OCI-LY7 (cell line): ENCODE measurements at regions not wholly inside any gene's neighbourhood (a gene's known extent, or its start where the extent isn't known, plus 50 kb on each side); places are given as distances from the start of the nearest gene placed in this dataset.

Experiments used
- BruUV-seq: library from RNA; stranded (reverse); fragments of 400-500 nt; replicated peaks from 2 replicates; lab custom pipeline; 2021; lab: Mats Ljungman, UMichigan
- CTCF ChIA-PET: fragments of 300-600 bp; sonication (Branson Sonifier 250); formaldehyde crosslinking; loops from one replicate; lab custom pipeline; 2022; ENCODE audit warnings: antibody characterized with exemption; ENCODE audit not compliant: unreplicated experiment; lab: Charles Lee
- POLR2A ChIA-PET: fragments of 300-600 bp; sonication (Branson Sonifier 250); formaldehyde crosslinking; loops from one replicate; lab custom pipeline; 2022; ENCODE audit warnings: antibody characterized with exemption; lab: Charles Lee
- DNase-seq: peaks from one replicate; pipeline ENCODE4 v3.0.0-alpha.2; 2015; ENCODE audit warnings: low spot score
- H2AFZ ChIP-seq: fragments of 200-600 bp; sonication (generic), shearing (Covaris generic); 2 replicates; pipeline ENCODE4 v1.6.1; 2014; ENCODE audit warnings: mild to moderate bottlenecking, antibody characterized with exemption, low read length, moderate library complexity
- H3K27ac ChIP-seq: fragments of 200-600 bp; sonication (generic); 2 replicates; pipeline ENCODE4 v1.5.1; 2014; ENCODE audit warnings: mixed run types, low read depth, mild to moderate bottlenecking, moderate library complexity, low read length, inconsistent platforms; ENCODE audit not compliant: poor library complexity, severe bottlenecking
- H3K36me3 ChIP-seq: fragments of 200-600 bp; sonication (generic); 2 replicates; pipeline ENCODE4 v1.6.1; 2014; ENCODE audit warnings: mild to moderate bottlenecking, antibody characterized with exemption, low read length, moderate library complexity, mixed read lengths; ENCODE audit not compliant: insufficient read depth
- H3K4me1 ChIP-seq: fragments of 200-600 bp; sonication (generic); 2 replicates; pipeline ENCODE4 v1.5.1; 2014; ENCODE audit warnings: mild to moderate bottlenecking, low read length; ENCODE audit not compliant: insufficient read depth, poor library complexity, severe bottlenecking
- H3K4me2 ChIP-seq: fragments of 200-600 bp; sonication (generic); 2 replicates; pipeline ENCODE4 v1.6.1; 2014; ENCODE audit warnings: mild to moderate bottlenecking, low read length
- H3K4me3 ChIP-seq: fragments of 200-600 bp; sonication (generic); 2 replicates; pipeline ENCODE4 v1.5.1; 2014; ENCODE audit warnings: mild to moderate bottlenecking, low read depth, low read length; ENCODE audit not compliant: poor library complexity, severe bottlenecking
- H3K79me2 ChIP-seq: fragments of 200-600 bp; sonication (generic); 2 replicates; pipeline ENCODE4 v1.6.1; 2016; ENCODE audit warnings: low read depth, mild to moderate bottlenecking, low read length, moderate library complexity, mixed read lengths; ENCODE audit not compliant: insufficient read depth
- H3K9me2 ChIP-seq: fragments of 200-600 bp; sonication (generic); 2 replicates; pipeline ENCODE4 v1.6.1; 2016; ENCODE audit warnings: mild to moderate bottlenecking, low read length, mixed read lengths; ENCODE audit not compliant: insufficient read depth
- H3K9me3 ChIP-seq: fragments of 200-600 bp; sonication (generic); 2 replicates; pipeline ENCODE4 v1.6.1; 2014; ENCODE audit warnings: mild to moderate bottlenecking, mixed run types, low read length, mixed read lengths
- H4K20me1 ChIP-seq: fragments of 200-600 bp; sonication (generic); 2 replicates; pipeline ENCODE4 v1.6.1; 2014; ENCODE audit warnings: mild to moderate bottlenecking, antibody characterized with exemption, low read length, moderate library complexity, mixed read lengths; ENCODE audit not compliant: insufficient read depth
- EZH2phosphoT487 ChIP-seq: fragments of 200-600 bp; sonication (generic); IDR thresholded peaks from 2 replicates; pipeline ENCODE4 v1.6.1; 2018; ENCODE audit warnings: low read depth, borderline replicate concordance, mild to moderate bottlenecking, mixed run types, antibody characterized with exemption, low read length, moderate library complexity, mixed read lengths
- intact Hi-C: fragments of 100-400 bp; cut with micrococcal nuclease; formaldehyde crosslinking; loops from one replicate; pipeline ENCODE4 v1.10.0; 2022; ENCODE audit not compliant: unreplicated experiment
- TF ChIP-seq, protein P1 (sequence below): fragments of 200-600 bp; sonication (generic); conservative IDR thresholded peaks from 2 replicates; pipeline ENCODE4 v1.5.1; 2014; ENCODE audit warnings: mild to moderate bottlenecking, antibody characterized with exemption, low read length, moderate library complexity, mixed read lengths

DNA sequence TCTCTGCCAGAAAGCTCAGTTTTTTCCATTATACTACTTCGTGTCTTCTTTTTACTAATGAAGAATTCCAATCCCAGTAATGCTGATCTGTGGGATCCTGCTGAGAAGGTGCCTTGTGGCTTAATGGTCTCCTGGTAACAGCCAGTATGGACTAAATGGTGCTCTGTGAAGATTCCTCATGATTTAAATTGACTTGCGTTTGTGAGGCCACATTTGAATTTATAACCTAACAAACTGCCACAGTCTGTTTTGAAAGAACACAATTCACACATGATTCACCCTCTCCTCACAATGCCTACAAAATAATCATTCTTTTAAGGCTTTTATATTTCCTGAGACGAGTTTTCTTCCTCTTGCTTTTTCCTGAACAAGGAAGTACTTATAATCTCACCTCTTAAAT lies 140.0 kb downstream of the MBL2 start:
- CTCF ChIA-PET: no interaction called here
- no peak for TF ChIP-seq EZH2phosphoT487
- TF ChIP-seq, protein P1, sequence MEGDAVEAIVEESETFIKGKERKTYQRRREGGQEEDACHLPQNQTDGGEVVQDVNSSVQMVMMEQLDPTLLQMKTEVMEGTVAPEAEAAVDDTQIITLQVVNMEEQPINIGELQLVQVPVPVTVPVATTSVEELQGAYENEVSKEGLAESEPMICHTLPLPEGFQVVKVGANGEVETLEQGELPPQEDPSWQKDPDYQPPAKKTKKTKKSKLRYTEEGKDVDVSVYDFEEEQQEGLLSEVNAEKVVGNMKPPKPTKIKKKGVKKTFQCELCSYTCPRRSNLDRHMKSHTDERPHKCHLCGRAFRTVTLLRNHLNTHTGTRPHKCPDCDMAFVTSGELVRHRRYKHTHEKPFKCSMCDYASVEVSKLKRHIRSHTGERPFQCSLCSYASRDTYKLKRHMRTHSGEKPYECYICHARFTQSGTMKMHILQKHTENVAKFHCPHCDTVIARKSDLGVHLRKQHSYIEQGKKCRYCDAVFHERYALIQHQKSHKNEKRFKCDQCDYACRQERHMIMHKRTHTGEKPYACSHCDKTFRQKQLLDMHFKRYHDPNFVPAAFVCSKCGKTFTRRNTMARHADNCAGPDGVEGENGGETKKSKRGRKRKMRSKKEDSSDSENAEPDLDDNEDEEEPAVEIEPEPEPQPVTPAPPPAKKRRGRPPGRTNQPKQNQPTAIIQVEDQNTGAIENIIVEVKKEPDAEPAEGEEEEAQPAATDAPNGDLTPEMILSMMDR: no peak
- no TSS peak for BruUV-seq
- H3K4me3 ChIP-seq: no peak overlapping the region
- no peaks in the 10 kb centered on the region for H3K79me2 ChIP-seq
- no peaks in the 10 kb centered on the region for H3K4me1 ChIP-seq
- POLR2A ChIA-PET: no interaction called here
- no peak overlapping the region for H2AFZ ChIP-seq
- H3K9me3 ChIP-seq: 0 out of 2 replicates have a peak, but pooled peaks cover 5% of the 10 kb centered on the region
- no peak overlapping the region for H3K4me2 ChIP-seq
- H3K36me3 ChIP-seq: no peaks in the 10 kb centered on the region
- no peaks in the 10 kb centered on the region for H3K9me2 ChIP-seq
- H4K20me1 ChIP-seq: no peaks in the 10 kb centered on the region
- no peak overlapping the region for H3K27ac ChIP-seq
- intact Hi-C loops: no loop called here
- DNase-seq: no peak

GRCh38 chr10:52633266-52633665 lies 139.3 kb downstream of the MBL2 start:
- H3K4me1 ChIP-seq: no peaks in the 10 kb centered on the region
- ChIA-PET POLR2A (no interaction called here), CTCF (no interaction called here)
- TF ChIP-seq, protein P1: no peak
- no peak for TF ChIP-seq EZH2phosphoT487
- no TSS peak for BruUV-seq
- H3K9me2 ChIP-seq: no peaks in the 10 kb centered on the region
- H2AFZ ChIP-seq: no peak overlapping the region
- H4K20me1 ChIP-seq: no peaks in the 10 kb centered on the region
- no peaks in the 10 kb centered on the region for H3K36me3 ChIP-seq
- intact Hi-C loops: no loop called here
- 0 out of 2 replicates have a peak, but pooled peaks cover 5% of the 10 kb centered on the region for H3K9me3 ChIP-seq
- no peak for DNase-seq
- H3K4me2 ChIP-seq: no peak overlapping the region
- no peaks in the 10 kb centered on the region for H3K79me2 ChIP-seq
- H3K27ac ChIP-seq: no peak overlapping the region
- no peak overlapping the region for H3K4me3 ChIP-seq

- 0 out of 2 replicates have a peak, but pooled peaks cover 5% of the 10 kb centered on the region for H3K9me3 ChIP-seq
- no peaks in the 10 kb centered on the region for H3K9me2 ChIP-seq
- ChIA-PET POLR2A (no interaction called here), CTCF (no interaction called here)
- H2AFZ ChIP-seq: no peak overlapping the region
- TF ChIP-seq, protein P1: no peak
- no peak for TF ChIP-seq EZH2phosphoT487
- intact Hi-C loops: no loop called here
- H3K36me3 ChIP-seq: no peaks in the 10 kb centered on the region
- H3K27ac ChIP-seq: no peak overlapping the region
- no peak for DNase-seq
- H3K79me2 ChIP-seq: no peaks in the 10 kb centered on the region
- no peaks in the 10 kb centered on the region for H3K4me1 ChIP-seq
- no TSS peak for BruUV-seq
- H4K20me1 ChIP-seq: no peaks in the 10 kb centered on the region
- H3K4me3 ChIP-seq: no peak overlapping the region
- H3K4me2 ChIP-seq: no peak overlapping the region
Measured at GRCh38 chr10:52635651-52636050, 136.9 kb downstream of the MBL2 start.
